K562 (cell line): ENCODE measurements at regions not wholly inside any gene's neighbourhood (a gene's known extent, or its start where the extent isn't known, plus 50 kb on each side); places are given as distances from the start of the nearest gene placed in this dataset.

Experiments
- ATAC-seq: fragments of 200-7000 bp; cut with Tn5 transposase; 3 replicates; pipeline ENCODE4 v1.9.1; 2020; ENCODE audit warnings: moderate library complexity
- BruUV-seq: library from RNA; stranded (reverse); fragments of 400-500 nt; replicated peaks from 2 replicates; lab custom pipeline; 2021; lab: Mats Ljungman, UMichigan
- CTCF ChIA-PET: fragments of 300-600 bp; formaldehyde crosslinking; extraction: SDS; loops from one replicate; lab custom pipeline; 2021; ENCODE audit warnings: low intra/inter-chr PET ratio; lab: Yijun Ruan, JAX
- POLR2A ChIA-PET: fragments of 300-600, 350-650 bp; sonication (Branson Sonifier 250); formaldehyde crosslinking; extraction: SDS; loops from one replicate; lab custom pipeline; 2021; ENCODE audit warnings: antibody characterized with exemption, inconsistent platforms; lab: Yijun Ruan, JAX
- DNase-seq, 4 experiments: peaks; one replicate each; pipeline versions ENCODE4 v3.0.0 to v3.0.0-alpha.2; 2011 to 2018; ENCODE audit warnings: low spot score in 3 of 4, mixed read lengths in 3 of 4; ENCODE audit errors: extremely low read depth in 1 of 4
- FAIRE-seq: peaks from 2 replicates; lab custom pipeline; 2011; peaks lifted over from hg19 to GRCh38; lab: Jason Lieb, UNC
- H2AFZ ChIP-seq: 2 replicates; pipeline ENCODE4 v1.6.0; 2011; ENCODE audit warnings: low read depth, low read length, control low read depth, inconsistent platforms
- H3K27ac ChIP-seq: fragments of 200-600 bp; 3 replicates; pipeline ENCODE4 v1.8.0; 2011; ENCODE audit warnings: low read depth, mild to moderate bottlenecking, control low read depth, inconsistent platforms, low read length, moderate library complexity, mixed read lengths; ENCODE audit errors: extremely low read depth
- H3K27me3 ChIP-seq, 2 experiments: fragments of 300-600 bp in 1 of 2; 2 replicates in 1 of 2; 3 replicates in 1 of 2; pipeline versions ENCODE4 v1.6.0 to v1.8.0; 2011; ENCODE audit warnings: inconsistent platforms in 2 of 2, low read length in 2 of 2, mild to moderate bottlenecking in 1 of 2, mixed read lengths in 1 of 2, moderate library complexity in 1 of 2; ENCODE audit not compliant: control insufficient read depth in 2 of 2, insufficient read depth in 2 of 2
- H3K36me3 ChIP-seq: fragments of 300-600 bp; 3 replicates; pipeline ENCODE4 v1.8.0; 2011; ENCODE audit warnings: mild to moderate bottlenecking, low read length, inconsistent platforms; ENCODE audit not compliant: control insufficient read depth, insufficient read depth
- H3K4me1 ChIP-seq, 2 experiments: fragments of 200-600 bp in 1 of 2; replicated peaks in 1 of 2; 2 replicates in 1 of 2; 3 replicates in 1 of 2; pipeline versions ENCODE4 v1.5.1 to v1.8.0; 2011; ENCODE audit warnings: inconsistent platforms in 2 of 2, low read length in 2 of 2, mild to moderate bottlenecking in 1 of 2, mixed read lengths in 1 of 2, moderate library complexity in 1 of 2; ENCODE audit not compliant: control insufficient read depth in 2 of 2, insufficient read depth in 2 of 2
- H3K4me2 ChIP-seq: 2 replicates; pipeline ENCODE4 v1.6.1; 2011; ENCODE audit warnings: low read length, control low read depth, inconsistent platforms, mixed read lengths; ENCODE audit not compliant: insufficient read depth
- H3K4me3 ChIP-seq: fragments of 200-600 bp; sonication (generic), shearing (Covaris generic); 2 replicates; pipeline ENCODE4 v1.5.1; 2016; ENCODE audit warnings: control low read depth, inconsistent platforms
- H3K79me2 ChIP-seq: fragments of 200-600 bp; 3 replicates; pipeline ENCODE4 v1.8.0; 2011; ENCODE audit warnings: low read length, inconsistent platforms; ENCODE audit not compliant: control insufficient read depth, insufficient read depth
- H3K9ac ChIP-seq, 2 experiments: 2 replicates each; pipeline versions ENCODE4 v1.6.0 to v1.6.1; 2011; ENCODE audit warnings: low read depth in 2 of 2, low read length in 2 of 2, control low read depth in 1 of 2, inconsistent platforms in 1 of 2, mild to moderate bottlenecking in 1 of 2, mixed read lengths in 1 of 2; ENCODE audit not compliant: insufficient read depth in 1 of 2
- H3K9me1 ChIP-seq: one replicate; pipeline ENCODE4 v1.6.0; 2011; ENCODE audit warnings: inconsistent platforms, mild to moderate bottlenecking, low read length, moderate library complexity; ENCODE audit not compliant: control insufficient read depth, insufficient read depth
- H3K9me3 ChIP-seq: replicated peaks from 2 replicates; pipeline ENCODE4 v1.5.1; 2011; ENCODE audit warnings: low read depth, low read length, inconsistent platforms; ENCODE audit not compliant: control insufficient read depth, insufficient read depth
- H4K20me1 ChIP-seq: replicated peaks from 2 replicates; pipeline ENCODE4 v1.6.1; 2011; ENCODE audit warnings: low read length, inconsistent platforms, mixed read lengths; ENCODE audit not compliant: control insufficient read depth, insufficient read depth
- ARNT ChIP-seq, 2 experiments: fragments of 450-650 bp; IDR thresholded peaks; 2 replicates each; pipeline ENCODE4 v1.6.1; 2016; ENCODE audit warnings: mild to moderate bottlenecking in 1 of 2
- CC2D1A ChIP-seq: fragments of 450-650 bp; IDR thresholded peaks from 2 replicates; pipeline ENCODE4 v1.6.1; 2017; ENCODE audit warnings: mild to moderate bottlenecking
- HDAC2 ChIP-seq: fragments of 450-650 bp; IDR thresholded peaks from 2 replicates; pipeline ENCODE4 v1.6.1; 2016; ENCODE audit warnings: mild to moderate bottlenecking
- NUFIP1 ChIP-seq: fragments of 450-650 bp; IDR thresholded peaks from 2 replicates; pipeline ENCODE4 v1.6.1; 2018; ENCODE audit not compliant: partially characterized antibody
- PHF20 ChIP-seq: fragments of 450-650 bp; IDR thresholded peaks from 2 replicates; pipeline ENCODE4 v1.6.1; 2018; ENCODE audit not compliant: partially characterized antibody
- SMAD1 ChIP-seq: fragments of 150-350 bp; IDR thresholded peaks from 2 replicates; pipeline ENCODE4 v1.6.1; 2014; ENCODE audit warnings: low read length, low read depth; ENCODE audit not compliant: partially characterized antibody
- SPI1 ChIP-seq: IDR thresholded peaks from 2 replicates; pipeline ENCODE4 v1.6.1; 2011; ENCODE audit warnings: low read depth, low read length, control low read depth, borderline replicate concordance
- TRIM24 ChIP-seq, 2 experiments: fragments of 450-650 bp; IDR thresholded peaks; 2 replicates each; pipeline ENCODE4 v1.6.1; 2016
- ZNF584 ChIP-seq: fragments of 200-800 bp; sonication (Bioruptor generic); IDR thresholded peaks from 2 replicates; pipeline ENCODE4 v1.6.1; 2016; ENCODE audit warnings: low read depth, mild to moderate bottlenecking, missing genetic modification characterization, missing compliant biosample characterization
- ZNF707 ChIP-seq: fragments of 250-450 bp; sonication (Bioruptor Pico); conservative IDR thresholded peaks from 2 replicates; pipeline ENCODE4 v1.8.0; 2022; ENCODE audit warnings: inconsistent platforms, mild to moderate bottlenecking, moderate library complexity
- ZSCAN29 ChIP-seq: fragments of 450-650 bp; IDR thresholded peaks from 2 replicates; pipeline ENCODE4 v1.6.1; 2017
- WGBS: fragments of 100-300 bp; shearing (Covaris generic); methylation state at CpG from one replicate; pipeline ENCODE4 v1.1.6; 2016; ENCODE audit warnings: low coverage, mixed read lengths; ENCODE audit not compliant: insufficient coverage; ENCODE audit errors: missing lambda C conversion rate; 5-methylcytosine and 5-hydroxymethylcytosine counted together
- in situ Hi-C: fragments of 300-500 bp; cut with MboI; formaldehyde crosslinking; loops from 4 replicates; pipeline ENCODE4 v1.15.0; 2018; ENCODE audit warnings: inconsistent platforms, mixed read lengths
- intact Hi-C: fragments of 100-400 bp; cut with micrococcal nuclease; formaldehyde crosslinking; loops from 2 replicates; pipeline ENCODE4 v1.14.2; 2022

GRCh38 chr2:234179031-234179363, 128.5 kb downstream of the SPP2 start:
- CTCF ChIA-PET = no interaction called here

GRCh38 chr2:234178330-234179030, 128.0 kb downstream of the SPP2 start:
- TF ChIP-seq TRIM24 (IDR thresholded peaks at IDR 0.05) = no peak
- TF ChIP-seq ZSCAN29 = no peak
- POLR2A ChIA-PET = no interaction called here
- intact Hi-C loops = no loop called here
- Histone ChIP-seq H3K4me2 (no peak overlapping the region), H3K9me3 (no peaks in the 10 kb centered on the region), H3K9ac (no peak overlapping the region), H3K36me3 (no peaks in the 10 kb centered on the region), H3K4me1 (no peaks in the 10 kb centered on the region), H2AFZ (no peak overlapping the region), H3K27ac (no peak overlapping the region), H3K79me2 (no peaks in the 10 kb centered on the region), H4K20me1 (no peaks in the 10 kb centered on the region; the same call in 1 of the 2 replicates), H3K9me1 (no peaks in the 10 kb centered on the region), H3K4me3 (no peak overlapping the region), H3K27me3 (peaks cover 0 to 7% of the 10 kb centered on the region in 2 experiments; a peak in 1 of 5 replicates)
- DNase-seq = no peak
- ATAC-seq = no peak
- no peak for FAIRE-seq
- in situ Hi-C loops = no loop called here
- no TSS peak for BruUV-seq
- WGBS = 0% methylated on average over 7 of the region's 10 CpGs
- CTCF ChIA-PET = no interaction called here

More at GRCh38 chr2:234179031-234179363, 128.5 kb downstream of the SPP2 start:
- H3K36me3 ChIP-seq = no peaks in the 10 kb centered on the region
- peaks cover 0 to 7% of the 10 kb centered on the region in 2 experiments; a peak in 1 of 5 replicates for H3K27me3 ChIP-seq
- no peaks in the 10 kb centered on the region for H3K9me1 ChIP-seq
- in situ Hi-C loops = no loop called here
- TF ChIP-seq NUFIP1 (no peak), PHF20 (no peak), ARNT (IDR thresholded peaks at IDR 0.05) (no peak), ZNF707 (CRISPR knock-in tag) (no peak), CC2D1A (no peak), HDAC2 (no peak), SMAD1 (no peak), SPI1 (no peak), ZNF584 (CRISPR knock-in tag) (no peak)
- no peak for FAIRE-seq
- no peaks in the 10 kb centered on the region for H3K79me2 ChIP-seq
- no peaks in the 10 kb centered on the region for H3K9me3 ChIP-seq
- POLR2A ChIA-PET = no interaction called here
- H4K20me1 ChIP-seq = no peaks in the 10 kb centered on the region; the same call in 1 of the 2 replicates
- H3K4me3 ChIP-seq = no peak overlapping the region
- H3K4me1 ChIP-seq = no peaks in the 10 kb centered on the region
- H3K27ac ChIP-seq = no peak overlapping the region
- no peak for DNase-seq
- H3K9ac ChIP-seq = no peak overlapping the region
- ATAC-seq = no peak
- WGBS = 0% methylated on average over 6 of the region's 6 CpGs
- no TSS peak for BruUV-seq
- H2AFZ ChIP-seq = no peak overlapping the region
- H3K4me2 ChIP-seq = no peak overlapping the region
- intact Hi-C loops = no loop called here
